ENCODE measurements at regions not wholly inside any gene's neighbourhood (a gene's known extent, or its start where the extent isn't known, plus 50 kb on each side); places are given as distances from the start of the nearest gene placed in this dataset.
"Not testable (repeated sequence)": the region's sequence is repeated elsewhere in the genome, so short reads cannot be mapped to it uniquely, and the experiment has no call there.

DNA sequence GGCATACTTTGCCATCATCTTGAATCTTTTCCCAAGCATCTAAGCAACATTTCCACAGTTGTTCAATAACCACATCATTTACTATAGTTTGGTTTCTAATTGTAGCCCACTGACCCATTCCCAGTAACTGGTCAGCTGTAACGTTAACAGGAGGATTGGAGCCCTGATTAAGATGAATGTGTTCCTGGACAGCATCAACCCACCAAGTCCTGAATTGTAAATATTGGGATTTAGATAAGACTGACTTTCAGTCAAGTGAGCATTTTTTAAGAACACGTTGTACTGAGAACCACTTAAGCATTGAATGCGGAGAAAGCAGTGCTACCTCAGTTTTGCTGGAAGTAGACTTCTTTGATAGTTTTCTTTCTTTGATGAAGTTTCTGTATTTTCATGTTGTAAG is 53.3 kb upstream of the ARL4D start:
- intact Hi-C loops (cut with micrococcal nuclease) = not testable (repeated sequence)

DNA sequence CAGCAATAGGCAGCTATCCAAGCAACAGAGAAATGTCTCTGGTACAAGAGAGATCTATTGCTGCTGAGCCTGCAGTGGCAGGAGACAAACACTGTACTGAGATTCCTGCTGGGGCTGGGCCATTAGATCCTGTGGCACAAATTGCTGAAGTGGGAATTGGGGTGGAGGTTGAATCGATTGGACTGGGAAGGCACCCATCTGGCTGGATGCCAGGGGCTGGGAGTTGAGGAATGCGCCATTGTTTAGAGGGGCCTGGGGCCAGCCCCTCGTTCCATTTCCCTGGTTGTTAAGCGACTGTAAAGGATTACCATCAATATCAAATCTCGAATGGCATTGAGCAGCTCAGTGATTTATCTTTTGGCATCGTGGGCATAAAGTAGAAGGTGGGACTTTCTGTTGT is 54.1 kb upstream of the ARL4D start:
- intact Hi-C loops (cut with micrococcal nuclease) = no loop called here

DNA sequence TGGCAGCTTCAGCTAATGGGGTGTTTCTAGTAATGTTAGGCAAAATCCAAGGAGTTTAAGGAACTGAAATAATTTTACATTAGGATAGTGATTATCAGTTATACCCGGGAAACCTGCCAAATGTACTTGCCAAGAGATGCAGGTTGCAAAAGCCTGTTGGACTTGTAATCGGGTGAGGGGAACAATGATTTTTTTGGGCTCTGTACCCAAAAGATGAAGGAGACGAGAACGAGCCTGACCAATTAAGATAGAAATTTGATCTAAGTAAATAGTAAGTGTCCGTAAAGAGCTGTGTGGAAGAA is 56.3 kb upstream of the ARL4D start:
- intact Hi-C loops (cut with micrococcal nuclease) = no loop called here

DNA sequence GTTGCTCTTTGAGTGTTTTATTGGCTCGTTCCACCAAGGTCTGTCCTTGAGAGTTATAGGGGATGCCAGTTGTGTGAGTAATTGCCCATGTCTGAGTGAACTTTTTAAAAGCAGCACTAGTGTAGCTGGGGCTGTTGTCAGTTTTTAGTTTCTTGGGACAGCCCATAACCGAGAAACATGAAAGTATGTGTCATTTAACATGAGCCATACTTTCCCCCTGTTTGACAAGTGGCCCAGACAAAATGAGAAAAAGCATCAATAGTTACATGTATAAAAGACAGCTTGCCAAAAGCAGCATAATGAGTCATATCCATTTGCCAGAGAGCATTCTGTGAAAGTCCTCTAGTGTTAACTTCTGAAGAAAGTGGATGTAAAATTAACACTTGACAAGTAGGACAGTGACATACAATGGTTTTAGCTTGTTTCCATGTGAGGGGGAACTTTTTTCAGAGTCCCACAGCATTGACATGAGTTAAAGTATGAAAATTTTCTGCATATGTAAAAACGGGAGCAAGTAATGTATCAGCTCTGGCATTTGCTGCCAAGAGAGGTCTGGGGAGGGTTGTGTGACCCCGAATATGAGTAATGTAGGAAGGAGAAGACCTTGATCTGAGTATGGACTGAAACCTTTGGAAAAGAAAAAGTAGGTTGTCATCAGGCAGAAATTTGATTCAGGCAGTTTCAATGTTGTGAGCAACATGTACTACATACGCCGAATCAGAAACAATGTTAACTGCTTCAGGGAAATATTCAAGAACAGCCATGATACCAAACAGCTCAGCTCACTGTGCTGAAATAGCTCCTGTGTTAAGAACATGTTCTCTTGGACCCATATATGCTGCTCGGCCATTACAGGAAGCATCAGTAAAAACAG is 56.8 kb upstream of the ARL4D start:
- intact Hi-C loops (cut with micrococcal nuclease) = no loop called here

DNA sequence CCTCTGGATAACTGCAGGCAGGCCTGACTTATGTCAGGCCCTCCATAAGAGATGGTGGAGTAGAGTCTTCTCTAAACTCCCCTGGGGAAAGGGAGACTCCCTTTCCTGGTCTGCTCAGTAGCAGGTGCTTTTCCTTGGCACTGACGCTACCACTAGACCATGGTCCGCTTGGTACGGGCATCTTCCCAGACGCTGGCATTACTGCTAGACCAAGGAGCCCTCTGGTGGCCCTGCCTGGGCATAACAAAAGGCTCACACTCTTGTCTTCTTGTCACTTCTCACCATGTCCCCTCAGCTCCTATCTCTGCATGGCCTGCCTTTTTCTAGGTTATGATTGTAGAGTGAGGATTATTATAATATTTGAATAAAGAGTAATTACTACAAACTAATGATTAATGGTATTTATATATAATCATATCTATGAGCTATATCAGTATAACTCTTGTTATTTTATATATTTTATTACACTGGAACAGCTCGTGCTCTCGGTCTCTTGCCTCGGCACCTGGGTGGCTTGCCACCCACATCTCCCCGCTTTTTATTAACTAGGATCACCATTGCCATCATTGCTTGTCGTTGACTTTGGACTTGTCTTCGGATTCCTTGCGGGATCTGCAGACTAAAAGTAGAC is 59.8 kb upstream of the ARL4D start:
- intact Hi-C loops (cut with micrococcal nuclease) = loop anchor here (2.0 kb wide), 1 partner anchor 14 kb away; no protein-coding TSS in a partner anchor

DNA sequence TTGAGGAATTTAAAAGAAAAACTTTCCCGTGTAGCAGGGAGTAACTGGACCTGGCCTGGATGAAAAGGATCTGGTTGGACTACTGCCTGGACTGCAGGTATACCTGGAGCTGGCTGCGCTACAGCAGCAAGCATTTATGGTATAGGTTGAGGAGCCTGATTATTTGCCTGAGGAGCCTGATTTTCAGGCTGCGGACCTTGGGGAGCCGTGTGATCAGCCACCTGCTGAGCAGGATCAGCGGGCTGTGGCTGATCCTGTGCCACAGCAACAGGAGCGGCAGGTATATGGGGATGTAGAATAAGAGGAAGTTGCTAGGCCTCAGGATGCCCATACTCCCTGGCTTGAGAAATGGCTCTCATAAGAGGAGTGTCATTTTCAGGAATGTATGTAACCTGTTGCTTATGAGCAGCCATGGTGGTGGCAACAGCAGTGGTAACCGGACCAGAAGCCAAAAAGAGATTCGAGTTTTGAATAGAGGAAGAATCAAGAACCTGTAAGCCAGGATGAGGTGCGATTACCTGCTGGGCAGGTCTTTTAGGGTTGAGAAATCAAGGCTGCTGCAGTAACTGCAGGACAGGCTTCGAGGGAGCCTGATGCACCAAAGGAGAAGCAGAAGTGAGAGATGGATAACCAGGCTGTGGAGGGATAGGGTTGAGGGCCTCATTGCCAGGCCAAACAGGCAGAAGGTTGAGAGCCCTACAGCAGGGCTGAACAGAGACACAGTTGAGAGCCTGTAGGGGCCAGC is 60.9 kb upstream of the ARL4D start:
- intact Hi-C loops (cut with micrococcal nuclease) = loop anchor here (2.0 kb wide), 1 partner anchor 15 kb away; no protein-coding TSS in a partner anchor

DNA sequence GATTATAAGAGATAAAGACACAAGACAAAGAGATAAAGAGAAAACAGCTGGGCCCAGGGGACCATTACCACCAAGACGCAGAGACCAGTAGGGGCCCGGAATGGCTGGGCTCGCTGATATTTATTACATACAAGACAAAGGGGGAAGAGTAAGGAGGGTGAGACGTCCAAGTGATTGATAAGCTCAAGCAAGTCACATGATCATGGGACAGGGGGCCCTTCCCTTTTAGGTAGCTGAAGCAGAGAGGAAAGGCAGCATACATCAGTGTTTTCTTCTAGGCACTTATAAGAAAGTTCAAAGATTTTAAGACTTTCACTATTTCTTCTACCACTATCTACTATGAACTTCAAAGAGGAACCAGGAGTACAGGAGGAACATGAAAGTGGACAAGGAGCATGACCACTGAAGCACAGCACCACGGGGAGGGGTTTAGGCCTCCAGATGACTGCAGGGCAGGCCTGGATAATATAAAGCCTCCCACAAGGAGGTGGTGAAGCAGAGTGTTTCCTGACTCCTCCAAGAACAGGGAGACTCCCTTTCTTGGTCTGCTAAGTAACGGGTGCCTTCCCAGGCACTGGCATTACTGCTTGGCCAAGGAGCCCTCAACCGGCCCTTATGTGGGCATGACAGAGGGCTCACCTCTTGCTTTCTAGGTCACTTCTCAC is 63.9 kb upstream of the ARL4D start:
- intact Hi-C loops (cut with micrococcal nuclease) = loop anchor here (1.0 kb wide), 3 partner anchors 25 to 148 kb away; partner anchors contain the start of gene DHX8

DNA sequence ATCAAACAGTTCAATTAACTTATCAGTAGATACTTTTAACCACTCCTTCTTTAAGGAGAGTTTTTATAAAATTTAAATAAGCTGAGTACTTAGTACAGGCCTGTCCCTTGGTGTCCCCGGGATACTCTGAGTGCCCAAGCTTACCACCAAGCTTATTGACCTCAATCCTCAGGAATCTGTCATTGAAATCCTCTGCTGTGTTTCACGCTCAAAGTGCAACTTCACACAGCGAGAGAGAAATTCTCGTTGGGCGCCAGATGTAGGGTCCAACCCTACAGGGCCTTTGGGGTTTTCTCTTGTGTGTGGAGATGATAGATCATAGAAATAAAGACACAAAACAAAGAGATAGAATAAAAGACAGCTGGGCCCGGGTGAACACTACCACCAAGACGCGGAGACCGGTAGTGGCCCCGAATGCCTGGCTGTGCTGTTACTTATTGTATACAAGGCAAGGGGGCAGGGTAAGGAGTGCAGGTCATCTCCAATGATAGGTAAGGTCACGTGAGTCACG is 65.3 kb upstream of the ARL4D start:
- intact Hi-C loops (cut with micrococcal nuclease) = no loop called here

DNA sequence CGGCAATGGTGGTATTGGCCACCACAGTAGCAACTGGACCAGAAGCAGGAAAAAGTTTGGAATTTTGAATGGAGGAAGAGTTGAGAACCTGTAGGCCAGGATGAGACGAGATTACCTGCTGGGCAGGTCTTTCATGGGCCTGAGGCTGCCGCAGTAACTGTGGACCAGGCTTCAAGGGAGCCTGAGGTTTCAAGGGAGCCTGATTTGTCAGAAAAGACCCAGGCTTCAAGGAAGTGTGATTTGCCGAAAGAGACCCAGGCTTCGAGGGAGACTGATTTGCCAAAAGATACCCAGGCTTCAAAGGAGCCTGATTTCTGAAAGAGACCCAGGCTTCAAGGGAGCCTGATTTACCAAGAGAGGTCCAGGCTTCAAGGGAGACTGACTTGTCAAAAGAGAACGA is 66.6 kb upstream of the ARL4D start:
- intact Hi-C loops (cut with micrococcal nuclease) = no loop called here

DNA sequence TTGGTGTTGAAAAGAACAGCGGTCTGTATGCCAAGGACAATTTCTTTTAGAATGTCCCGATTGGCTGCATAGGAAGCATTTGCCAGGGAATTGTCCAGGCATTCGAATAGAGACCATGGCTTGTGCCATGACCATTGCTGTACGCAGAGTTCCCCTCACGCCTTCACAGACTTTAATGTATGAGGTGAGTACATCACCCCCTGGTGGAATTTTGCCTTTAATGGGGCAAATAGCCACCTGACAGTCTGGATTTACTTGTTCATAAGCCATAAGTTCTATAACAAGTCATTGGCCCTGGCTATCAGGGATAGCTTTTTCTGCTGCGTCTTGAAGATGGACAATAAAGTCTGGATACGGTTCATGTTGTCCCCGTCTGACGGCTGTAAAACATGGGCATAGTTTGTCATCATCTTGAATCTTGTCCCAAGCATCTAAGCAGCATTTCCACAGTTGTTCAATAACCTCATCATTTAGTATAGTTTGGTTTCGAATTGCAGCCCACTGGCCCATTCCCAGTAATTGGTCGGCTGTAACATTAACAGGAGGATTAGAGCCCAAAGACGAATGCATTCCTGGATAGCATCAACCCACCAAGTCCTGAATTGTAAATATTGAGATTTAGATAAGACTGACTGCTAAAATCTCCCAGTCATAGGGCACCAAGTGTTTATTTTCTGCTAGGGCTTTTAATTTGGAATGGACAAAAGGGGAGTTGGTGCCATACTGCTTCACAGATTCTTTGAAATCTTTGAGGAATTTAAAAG is 67.7 kb upstream of the ARL4D start:
- intact Hi-C loops (cut with micrococcal nuclease) = no loop called here

DNA sequence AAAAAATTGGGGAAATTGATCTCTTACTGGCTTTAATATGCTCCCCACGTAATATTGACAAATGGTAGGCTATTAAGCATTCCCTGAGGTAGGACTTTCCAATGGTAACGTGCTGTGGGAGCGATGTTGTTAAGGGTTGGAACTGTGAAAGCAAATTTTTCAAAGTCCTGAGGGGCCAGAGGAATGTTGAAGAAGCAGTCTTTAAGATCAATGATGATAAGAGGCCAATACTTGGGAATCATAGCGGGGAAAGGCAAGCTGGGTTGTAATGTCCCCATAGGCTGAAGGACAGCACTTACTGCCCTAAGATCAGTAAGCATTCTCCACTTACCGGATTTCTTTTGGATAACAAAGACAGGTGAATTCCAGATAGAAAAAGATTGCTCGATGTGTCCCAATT is 69.6 kb upstream of the ARL4D start:
- intact Hi-C loops (cut with micrococcal nuclease) = no loop called here

DNA sequence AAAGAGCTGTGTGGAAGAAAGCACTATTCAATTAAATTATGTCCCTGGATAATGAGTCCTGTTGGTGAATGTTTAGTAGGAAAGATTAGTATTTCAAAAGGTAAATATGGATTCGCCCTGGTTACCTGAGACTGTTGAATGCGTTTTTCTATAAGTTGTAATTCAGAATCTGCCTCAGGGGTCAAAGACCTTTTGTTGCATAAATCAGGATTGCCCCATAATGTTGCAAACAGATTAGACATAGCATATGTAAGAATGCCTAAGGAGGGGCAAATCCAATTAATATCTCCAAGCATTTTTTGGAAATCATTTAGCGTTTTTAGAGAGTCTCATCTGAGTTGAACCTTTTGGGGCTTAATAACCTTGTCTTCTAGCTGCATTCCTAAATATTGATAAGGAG is 70.1 kb upstream of the ARL4D start:
- intact Hi-C loops (cut with micrococcal nuclease) = no loop called here

DNA sequence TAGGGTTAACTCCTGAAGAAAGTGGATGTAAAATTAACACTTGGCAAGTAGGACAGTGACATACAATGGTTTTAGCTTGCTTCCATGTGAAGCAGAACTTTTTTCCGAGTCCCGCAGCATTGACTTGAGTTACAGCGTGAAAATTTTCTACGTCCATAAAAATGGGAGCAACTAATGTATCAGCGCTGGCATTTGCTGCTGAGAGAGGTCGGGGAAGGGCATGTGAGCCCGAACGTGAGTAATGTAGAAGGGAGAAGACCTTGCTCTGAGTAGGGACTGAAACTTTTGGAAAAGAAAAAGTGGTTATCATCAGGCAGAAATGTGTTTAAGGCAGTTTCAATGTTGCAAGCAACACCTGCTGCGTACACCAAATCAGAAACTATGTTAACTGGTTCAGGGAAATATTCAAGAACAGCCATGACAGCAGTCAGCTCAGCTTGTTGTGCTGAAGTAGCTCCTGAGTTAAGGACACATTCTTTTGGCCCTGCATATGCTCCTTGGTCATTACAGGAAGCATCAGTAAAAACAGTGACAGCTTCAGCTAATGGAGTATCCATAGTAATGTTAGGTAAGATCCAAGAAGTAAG is 70.9 kb upstream of the ARL4D start:
- intact Hi-C loops (cut with micrococcal nuclease) = no loop called here

DNA sequence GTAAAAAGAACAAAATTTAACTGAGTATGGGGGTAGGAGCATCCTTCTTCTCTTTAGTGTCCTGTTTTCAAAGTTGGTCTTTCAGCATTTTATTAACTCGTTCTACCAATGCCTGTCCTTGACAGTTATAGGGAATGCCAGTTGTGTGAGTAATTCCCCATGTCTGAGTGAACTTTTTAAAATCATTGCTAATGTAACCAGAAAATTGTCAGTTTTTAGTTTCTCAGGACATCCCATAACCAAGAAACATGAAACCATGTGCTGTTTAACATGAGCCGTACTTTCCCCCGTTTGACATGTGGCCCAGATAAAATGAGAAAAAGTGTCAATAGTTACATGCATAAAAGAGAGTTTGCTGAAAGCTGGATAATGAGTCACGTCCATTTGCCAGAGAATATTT is 71.4 kb upstream of the ARL4D start:
- intact Hi-C loops (cut with micrococcal nuclease) = no loop called here

DNA sequence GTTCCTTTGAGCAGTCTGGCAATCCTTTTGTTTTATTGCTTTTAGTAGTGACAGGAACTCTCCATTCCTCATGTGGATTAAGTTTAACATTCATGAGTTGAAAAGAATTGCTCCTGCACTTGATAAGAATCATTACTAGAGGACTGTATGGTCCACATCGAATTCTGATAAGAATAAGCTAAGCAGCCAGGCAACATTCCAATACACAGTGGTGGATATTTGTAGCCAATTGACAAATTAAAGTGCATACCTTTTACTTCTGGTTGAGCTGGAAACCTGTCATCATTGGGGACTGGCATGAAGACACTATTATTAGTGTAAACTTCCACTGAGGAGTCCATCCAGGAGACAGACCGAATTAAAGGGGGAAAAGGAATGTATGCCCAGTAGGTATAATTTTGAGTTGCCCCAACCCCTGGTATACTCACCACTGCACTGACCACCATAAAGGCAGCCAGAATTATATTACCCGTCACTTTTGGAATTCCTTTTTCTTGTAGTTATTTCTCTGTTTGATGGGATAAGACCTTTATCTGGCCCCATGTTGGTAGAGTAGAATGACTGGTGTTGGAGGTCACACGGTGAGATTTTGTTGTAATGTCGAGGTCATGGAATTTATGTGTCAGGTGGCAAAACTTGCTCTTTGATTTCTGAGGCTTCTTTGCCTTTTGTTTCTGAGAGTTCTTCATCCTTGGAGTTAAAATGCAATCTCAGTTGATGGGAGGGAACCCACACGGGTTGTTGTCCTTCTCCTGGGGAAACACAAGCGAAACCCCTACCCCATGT is 72.1 kb upstream of the ARL4D start:
- intact Hi-C loops (cut with micrococcal nuclease) = no loop called here

DNA sequence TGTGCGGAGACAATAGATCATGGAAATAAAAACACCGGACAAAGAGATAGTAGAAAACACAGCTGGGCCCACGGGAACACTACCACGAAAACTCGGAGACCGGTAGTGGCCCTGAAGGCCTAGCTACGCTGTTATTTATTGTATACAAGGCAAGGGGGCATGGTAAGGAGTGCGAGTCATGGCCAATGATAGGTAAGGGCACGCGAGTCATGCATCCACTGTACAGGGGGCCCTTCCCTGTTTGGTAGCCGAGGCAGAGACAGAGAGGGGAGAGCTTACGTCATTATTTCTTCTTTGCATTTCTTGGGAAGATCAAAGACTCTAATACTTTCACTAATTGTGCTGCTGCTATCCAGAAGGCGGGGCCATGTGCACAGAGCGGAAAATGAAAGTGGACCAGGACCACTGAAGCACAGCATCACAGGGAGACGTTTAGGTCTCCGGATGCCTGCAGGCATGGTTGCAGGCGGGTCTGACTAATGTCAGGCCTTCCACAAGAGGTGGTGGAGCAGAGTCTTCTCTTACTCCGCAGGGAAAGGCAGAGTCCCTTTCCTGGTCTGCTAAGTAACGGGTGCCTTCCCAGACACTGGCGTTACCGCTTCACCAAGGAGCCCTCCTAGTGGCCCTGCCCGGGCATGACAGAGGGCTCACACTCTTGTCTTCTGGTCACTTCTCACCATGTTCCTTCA is 74.4 kb upstream of the ARL4D start:
- intact Hi-C loops (cut with micrococcal nuclease) = no loop called here

DNA sequence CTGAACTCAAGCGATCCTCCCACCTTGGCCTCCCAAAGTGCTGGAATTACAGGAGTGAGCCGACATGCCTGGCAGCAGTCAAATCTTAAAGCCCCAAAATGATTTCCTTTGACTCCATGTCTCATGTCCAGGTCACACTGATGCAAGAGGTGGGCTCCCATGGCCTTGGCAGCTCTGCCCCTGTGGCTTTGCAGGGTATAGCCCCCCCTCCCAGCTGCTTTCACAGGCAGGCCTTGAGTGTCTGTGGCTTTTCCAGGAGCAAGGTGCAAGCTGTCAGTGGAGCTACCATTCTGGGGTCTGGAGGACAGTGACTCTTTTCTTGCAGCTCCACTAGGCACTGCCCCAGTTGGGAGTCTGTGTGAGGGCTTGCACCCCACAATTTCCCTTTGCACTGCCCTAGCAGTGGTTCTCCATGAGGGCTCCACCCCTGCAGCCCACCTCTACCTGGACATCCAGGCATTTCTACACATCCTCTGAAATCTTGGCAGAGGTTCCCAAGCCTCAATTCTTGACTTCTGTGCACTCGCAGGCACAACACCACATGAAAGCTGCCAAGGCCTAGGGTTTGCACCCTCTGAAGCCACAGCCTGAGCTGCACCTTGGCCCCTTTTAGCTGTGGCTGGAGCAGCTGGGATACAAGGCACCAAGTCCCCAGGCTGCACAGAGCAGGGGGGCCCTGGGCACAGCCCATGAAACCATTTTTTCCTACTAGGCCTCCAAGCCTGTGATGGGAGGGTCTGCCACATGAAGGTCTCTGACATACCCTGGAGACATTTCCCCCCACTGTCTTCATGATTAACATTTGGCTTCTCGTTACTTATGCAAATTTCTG is 79.3 kb upstream of the ARL4D start:
- intact Hi-C loops (cut with micrococcal nuclease) = no loop called here

DNA sequence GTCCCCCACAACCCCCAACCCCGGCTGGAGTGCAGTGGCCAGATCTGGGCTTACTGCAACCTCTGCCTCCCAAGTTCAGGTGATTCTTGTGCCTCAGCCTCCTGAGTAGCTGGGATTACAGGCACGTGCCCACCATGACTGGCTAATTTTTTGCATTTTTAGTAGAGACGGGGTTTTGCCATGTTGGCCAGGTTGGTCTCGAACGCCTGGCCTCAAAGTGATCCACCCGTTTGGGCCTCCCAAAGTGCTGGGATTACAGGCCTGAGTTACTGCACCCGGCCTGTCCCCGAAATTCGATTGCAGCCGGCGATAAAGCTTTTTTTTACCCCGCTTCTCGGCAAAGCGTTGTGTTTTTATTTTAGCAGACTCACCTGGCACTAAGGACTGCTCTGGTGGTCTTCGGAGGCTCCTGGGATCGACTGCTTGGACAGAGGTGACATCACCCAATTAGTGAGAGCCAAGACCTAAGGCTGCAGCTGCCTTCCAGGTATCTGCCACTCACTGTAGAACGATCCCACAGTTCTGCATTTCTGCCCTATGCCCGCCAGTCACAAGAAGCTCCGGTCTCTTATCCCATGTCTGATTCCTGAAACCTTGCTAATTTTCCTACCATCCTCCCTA is 82.2 kb upstream of the ARL4D start:
- intact Hi-C loops (cut with micrococcal nuclease) = loop anchor here (1.0 kb wide), 2 partner anchors 45 to 105 kb away; partner anchors contain the start of gene TMEM106A

All from T-helper 1 cell treated with Interleukin-12 subunit alpha and Interleukin-12 subunit beta and Interleukin-4 antibody, amounts not matched to agents 30 ng/mL and 1 ng/mL, for 36 hours (primary cell).